22Rv1 (cell line): ENCODE measurements at regions not wholly inside any gene's neighbourhood (a gene's known extent, or its start where the extent isn't known, plus 50 kb on each side); places are given as distances from the start of the nearest gene placed in this dataset.

ENCODE experiments used
- ZFX ChIP-seq: fragments of 450-650 bp; IDR thresholded peaks from 2 replicates; pipeline ENCODE4 v1.6.1; 2017; ENCODE audit warnings: antibody characterized with exemption, borderline replicate concordance
- TF ChIP-seq, protein P1 (sequence below): fragments of 450-650 bp; IDR thresholded peaks from 2 replicates; pipeline ENCODE4 v1.5.1; 2017; ENCODE audit warnings: mild to moderate bottlenecking

DNA sequence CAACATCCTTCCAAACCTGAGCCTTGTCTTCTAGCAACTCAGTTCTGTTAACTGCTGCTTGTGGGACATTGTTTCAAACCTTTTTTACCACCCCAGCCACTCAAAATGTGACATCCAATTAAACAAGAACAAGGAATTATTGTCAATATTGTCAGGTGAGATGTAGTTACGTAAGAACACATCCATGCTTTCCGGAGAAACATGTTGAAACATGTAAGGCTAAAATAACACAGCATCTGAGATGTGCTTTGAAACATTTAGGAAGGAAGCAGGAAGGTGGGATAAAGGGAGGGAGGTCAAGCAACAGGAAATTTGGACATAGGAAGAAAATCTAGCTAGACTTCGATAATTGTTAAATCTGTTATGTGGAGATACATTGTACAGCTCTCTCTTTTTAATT lies 50.9 kb upstream of the PRICKLE2 start:
- TF ChIP-seq, protein P1, sequence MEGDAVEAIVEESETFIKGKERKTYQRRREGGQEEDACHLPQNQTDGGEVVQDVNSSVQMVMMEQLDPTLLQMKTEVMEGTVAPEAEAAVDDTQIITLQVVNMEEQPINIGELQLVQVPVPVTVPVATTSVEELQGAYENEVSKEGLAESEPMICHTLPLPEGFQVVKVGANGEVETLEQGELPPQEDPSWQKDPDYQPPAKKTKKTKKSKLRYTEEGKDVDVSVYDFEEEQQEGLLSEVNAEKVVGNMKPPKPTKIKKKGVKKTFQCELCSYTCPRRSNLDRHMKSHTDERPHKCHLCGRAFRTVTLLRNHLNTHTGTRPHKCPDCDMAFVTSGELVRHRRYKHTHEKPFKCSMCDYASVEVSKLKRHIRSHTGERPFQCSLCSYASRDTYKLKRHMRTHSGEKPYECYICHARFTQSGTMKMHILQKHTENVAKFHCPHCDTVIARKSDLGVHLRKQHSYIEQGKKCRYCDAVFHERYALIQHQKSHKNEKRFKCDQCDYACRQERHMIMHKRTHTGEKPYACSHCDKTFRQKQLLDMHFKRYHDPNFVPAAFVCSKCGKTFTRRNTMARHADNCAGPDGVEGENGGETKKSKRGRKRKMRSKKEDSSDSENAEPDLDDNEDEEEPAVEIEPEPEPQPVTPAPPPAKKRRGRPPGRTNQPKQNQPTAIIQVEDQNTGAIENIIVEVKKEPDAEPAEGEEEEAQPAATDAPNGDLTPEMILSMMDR: no peak
- no peak for TF ChIP-seq ZFX
